HG03060 (cell line): ENCODE measurements at regions not wholly inside any gene's neighbourhood (a gene's known extent, or its start where the extent isn't known, plus 50 kb on each side); places are given as distances from the start of the nearest gene placed in this dataset.
A peak's percentile ranks its signal among the peaks of the same experiment; 100 is the strongest.
"Not testable (repeated sequence)": the region's sequence is repeated elsewhere in the genome, so short reads cannot be mapped to it uniquely, and the experiment has no call there.

Experiments
- ATAC-seq: cut with Tn5 transposase; IDR thresholded peaks from one replicate; pipeline ENCODE4 v1.9.1; 2021; ENCODE audit warnings: low read depth, moderate number of reproducible peaks; ENCODE audit not compliant: unreplicated experiment

- ATAC-seq: no peak
These were observed 172.7 kb upstream of the MARCKS start for GRCh38 chr6:113684382-113684901.

GRCh38 chr6:113686049-113686448, 171.1 kb upstream of the MARCKS start:
- ATAC-seq: no peak

- ATAC-seq: not testable (repeated sequence)
These were observed 167.5 kb upstream of the MARCKS start for GRCh38 chr6:113689620-113690019.

GRCh38 chr6:113690281-113691259, 166.6 kb upstream of the MARCKS start:
- peak; percentile 87 for ATAC-seq

GRCh38 chr6:113691260-113691656, 165.9 kb upstream of the MARCKS start:
- ATAC-seq: no peak

- no peak for ATAC-seq
These were observed 163.3 kb upstream of the MARCKS start for GRCh38 chr6:113693851-113694250.

- no peak for ATAC-seq
These were observed 162.7 kb upstream of the MARCKS start for GRCh38 chr6:113694278-113695077.

- no peak for ATAC-seq
These were observed 161.6 kb upstream of the MARCKS start for GRCh38 chr6:113695516-113695915.

GRCh38 chr6:113696960-113697359, 160.2 kb upstream of the MARCKS start:
- ATAC-seq: no peak

GRCh38 chr6:113697632-113698410, 159.3 kb upstream of the MARCKS start:
- ATAC-seq: peak; percentile 81

GRCh38 chr6:113699239-113699638, 157.9 kb upstream of the MARCKS start:
- ATAC-seq: no peak

- ATAC-seq: no peak
These were observed 155.4 kb upstream of the MARCKS start for GRCh38 chr6:113701552-113702254.

- no peak for ATAC-seq
These were observed 150.0 kb upstream of the MARCKS start for GRCh38 chr6:113707194-113707593.

- ATAC-seq: no peak
These were observed 147.1 kb upstream of the MARCKS start for GRCh38 chr6:113709936-113710509.

GRCh38 chr6:113713665-113714064, 143.5 kb upstream of the MARCKS start:
- ATAC-seq: no peak

- no peak for ATAC-seq
These were observed 138.6 kb upstream of the MARCKS start for GRCh38 chr6:113718588-113718987.

- no peak for ATAC-seq
These were observed 138.1 kb upstream of the MARCKS start for GRCh38 chr6:113719064-113719463.

GRCh38 chr6:113719545-113719944, 137.6 kb upstream of the MARCKS start:
- ATAC-seq: no peak

GRCh38 chr6:113723182-113723581, 134.0 kb upstream of the MARCKS start:
- no peak for ATAC-seq
